ENCODE measurements at regions not wholly inside any gene's neighbourhood (a gene's known extent, or its start where the extent isn't known, plus 50 kb on each side); places are given as distances from the start of the nearest gene placed in this dataset.

GRCh38 chr11:70582886-70583641 lies 184.7 kb downstream of the CTTN start:
- TF ChIP-seq CTCF (IDR thresholded peaks at IDR 0.05) = no peak
- no peaks in the 10 kb centered on the region for H3K36me3 ChIP-seq
- H3K27me3 ChIP-seq = no peaks in the 10 kb centered on the region
- no peak for DNase-seq
- H3K4me3 ChIP-seq = no peak overlapping the region
- no peaks in the 10 kb centered on the region for H3K4me1 ChIP-seq
- H3K27ac ChIP-seq = no peak overlapping the region
- H3K9me3 ChIP-seq = no peaks in the 10 kb centered on the region

- Histone ChIP-seq H3K27me3 (no peaks in the 10 kb centered on the region), H3K27ac (no peak overlapping the region), H3K4me3 (no peak overlapping the region), H3K36me3 (no peaks in the 10 kb centered on the region), H3K9me3 (no peaks in the 10 kb centered on the region), H3K4me1 (no peaks in the 10 kb centered on the region)
- peak in 1 of 3 donors; percentile 32 for DNase-seq
- no peak for TF ChIP-seq POLR2A (IDR thresholded peaks at IDR 0.05)
- TF ChIP-seq CTCF (IDR thresholded peaks at IDR 0.05) = no peak
Measured at GRCh38 chr11:70583781-70584218, 185.5 kb downstream of the CTTN start.

- Histone ChIP-seq H3K27me3 (no peaks in the 10 kb centered on the region), H3K4me1 (no peaks in the 10 kb centered on the region), H3K27ac (no peak overlapping the region), H3K4me3 (no peak overlapping the region), H3K36me3 (no peaks in the 10 kb centered on the region), H3K9me3 (no peaks in the 10 kb centered on the region)
- DNase-seq = peak in 1 of 3 donors; percentile 35
- TF ChIP-seq CTCF (IDR thresholded peaks at IDR 0.05) (no peak), POLR2A (IDR thresholded peaks at IDR 0.05) (no peak)
Measured at GRCh38 chr11:70584498-70585235, 186.3 kb downstream of the CTTN start.

- Histone ChIP-seq H3K27me3 (no peaks in the 10 kb centered on the region), H3K9me3 (no peaks in the 10 kb centered on the region), H3K4me3 (no peak overlapping the region), H3K4me1 (no peaks in the 10 kb centered on the region), H3K27ac (no peak overlapping the region), H3K36me3 (no peaks in the 10 kb centered on the region)
- DNase-seq = no peak
- TF ChIP-seq CTCF (IDR thresholded peaks at IDR 0.05) (no peak), POLR2A (IDR thresholded peaks at IDR 0.05) (no peak)
Measured at GRCh38 chr11:70585236-70585545, 186.9 kb downstream of the CTTN start.

- H3K9me3 ChIP-seq = no peaks in the 10 kb centered on the region
- no peaks in the 10 kb centered on the region for H3K36me3 ChIP-seq
- H3K4me3 ChIP-seq = no peak overlapping the region
- no peaks in the 10 kb centered on the region for H3K4me1 ChIP-seq
- H3K27me3 ChIP-seq = no peaks in the 10 kb centered on the region
- H3K27ac ChIP-seq = no peak overlapping the region
- TF ChIP-seq CTCF (IDR thresholded peaks at IDR 0.05) (no peak), POLR2A (IDR thresholded peaks at IDR 0.05) (no peak)
- no peak for DNase-seq
Measured at GRCh38 chr11:70586261-70587074, 188.1 kb downstream of the CTTN start.
